SK-N-SH treated with all-trans-retinoic acid at 6 μM for 48 hours (cell line): ENCODE measurements at regions not wholly inside any gene's neighbourhood (a gene's known extent, or its start where the extent isn't known, plus 50 kb on each side); places are given as distances from the start of the nearest gene placed in this dataset.

Source experiments
- ATAC-seq: fragments of 200-7000 bp; cut with Tn5 transposase; 3 replicates; pipeline ENCODE4 v1.9.1; 2020; ENCODE audit warnings: mild to moderate bottlenecking, moderate library complexity
- ARNTL ChIP-seq: fragments of 450-650 bp; formaldehyde crosslinking; IDR thresholded peaks from 2 replicates; pipeline ENCODE4 v1.5.0; 2020; ENCODE audit warnings: low read depth, mild to moderate bottlenecking, moderate library complexity, borderline replicate concordance
- BACH2 ChIP-seq: fragments of 250-450 bp; sonication (Bioruptor Pico); IDR thresholded peaks from 2 replicates; pipeline ENCODE4 v1.9.0; 2021; ENCODE audit warnings: mild to moderate bottlenecking, borderline replicate concordance
- CREB5 ChIP-seq: fragments of 250-450 bp; sonication (Bioruptor Pico); IDR thresholded peaks from 2 replicates; pipeline ENCODE4 v1.5.1; 2020; ENCODE audit warnings: low read depth, mild to moderate bottlenecking, moderate library complexity
- CSDC2 ChIP-seq: fragments of 250-450 bp; sonication (Bioruptor Pico); IDR thresholded peaks from 2 replicates; pipeline ENCODE4 v1.5.0; 2020; ENCODE audit warnings: mild to moderate bottlenecking, moderate library complexity
- CSRNP3 ChIP-seq: fragments of 250-450 bp; sonication (Bioruptor Pico); IDR thresholded peaks from 2 replicates; pipeline ENCODE4 v1.5.1; 2021; ENCODE audit warnings: mild to moderate bottlenecking, moderate library complexity
- ESRRG ChIP-seq: fragments of 250-450 bp; sonication (Bioruptor Pico); IDR thresholded peaks from 2 replicates; pipeline ENCODE4 v1.6.1; 2021; ENCODE audit warnings: mild to moderate bottlenecking
- GLIS3 ChIP-seq: fragments of 250-450 bp; sonication (Bioruptor Pico); IDR thresholded peaks from 2 replicates; pipeline ENCODE4 v1.5.0; 2020; ENCODE audit warnings: mild to moderate bottlenecking, moderate library complexity
- ISL1 ChIP-seq: fragments of 250-450 bp; sonication (Bioruptor Pico); IDR thresholded peaks from 2 replicates; pipeline ENCODE4 v2.1.2; 2022; ENCODE audit warnings: mild to moderate bottlenecking, moderate library complexity
- OSR1 ChIP-seq: fragments of 250-450 bp; sonication (Bioruptor Pico); IDR thresholded peaks from 2 replicates; pipeline ENCODE4 v1.8.0; 2022; ENCODE audit warnings: moderate library complexity, mild to moderate bottlenecking, inconsistent platforms
- POU6F1 ChIP-seq: fragments of 250-450 bp; sonication (Bioruptor Pico); IDR thresholded peaks from 2 replicates; pipeline ENCODE4 v1.8.0; 2021; ENCODE audit warnings: low read depth, mild to moderate bottlenecking, moderate library complexity, borderline replicate concordance
- PPARA ChIP-seq: fragments of 250-450 bp; sonication (Bioruptor Pico); IDR thresholded peaks from 2 replicates; pipeline ENCODE4 v1.5.0; 2020; ENCODE audit warnings: mild to moderate bottlenecking, borderline replicate concordance
- RARB ChIP-seq: fragments of 250-450 bp; sonication (Bioruptor Pico); IDR thresholded peaks from 2 replicates; pipeline ENCODE4 v1.8.0; 2021; ENCODE audit warnings: mild to moderate bottlenecking, moderate library complexity
- TCF4 ChIP-seq: fragments of 250-450 bp; sonication (Bioruptor Pico); IDR thresholded peaks from 2 replicates; pipeline ENCODE4 v1.8.0; 2021; ENCODE audit warnings: mild to moderate bottlenecking, moderate library complexity, borderline replicate concordance
- TOX ChIP-seq: fragments of 250-450 bp; sonication (Bioruptor Pico); IDR thresholded peaks from 2 replicates; pipeline ENCODE4 v1.8.0; 2021; ENCODE audit warnings: mild to moderate bottlenecking, moderate library complexity, borderline replicate concordance
- ZC3H10 ChIP-seq: fragments of 250-450 bp; sonication (Bioruptor Pico); IDR thresholded peaks from 2 replicates; pipeline ENCODE4 v1.5.1; 2021; ENCODE audit warnings: mild to moderate bottlenecking, moderate library complexity
- ZFP3 ChIP-seq: fragments of 250-450 bp; sonication (Bioruptor Pico); IDR thresholded peaks from 2 replicates; pipeline ENCODE4 v1.5.0; 2020; ENCODE audit warnings: mild to moderate bottlenecking, moderate library complexity
- ZFP30 ChIP-seq: fragments of 450-650 bp; formaldehyde crosslinking; IDR thresholded peaks from 2 replicates; pipeline ENCODE4 v1.5.0; 2022; ENCODE audit warnings: mild to moderate bottlenecking, moderate library complexity
- ZNF565 ChIP-seq: fragments of 450-650 bp; formaldehyde crosslinking; conservative IDR thresholded peaks from 2 replicates; pipeline ENCODE4 v1.5.0; 2020; ENCODE audit warnings: low read depth, mild to moderate bottlenecking, moderate library complexity
- ZNF70 ChIP-seq: fragments of 450-650 bp; formaldehyde crosslinking; IDR thresholded peaks from 2 replicates; pipeline ENCODE4 v1.5.0; 2020; ENCODE audit warnings: mild to moderate bottlenecking, moderate library complexity
- ZNF8 ChIP-seq: fragments of 450-650 bp; formaldehyde crosslinking; IDR thresholded peaks from 2 replicates; pipeline ENCODE4 v1.5.0; 2020; ENCODE audit warnings: mild to moderate bottlenecking, moderate library complexity
- TF ChIP-seq, protein P1 (sequence below): fragments of 250-450 bp; sonication (Bioruptor Pico); IDR thresholded peaks from 2 replicates; pipeline ENCODE4 v1.8.0; 2020; ENCODE audit warnings: mild to moderate bottlenecking, moderate library complexity, borderline replicate concordance

GRCh38 chr2:219772697-219773096 lies 145.3 kb downstream of the SLC4A3 start:
- ATAC-seq: no peak
- TF ChIP-seq RARB (CRISPR knock-in tag) (no peak), ESRRG (CRISPR knock-in tag) (no peak)

GRCh38 chr2:219775506-219775905 lies 148.1 kb downstream of the SLC4A3 start:
- TF ChIP-seq TOX (CRISPR knock-in tag) (no peak), ZC3H10 (CRISPR knock-in tag) (no peak), PPARA (CRISPR knock-in tag) (no peak), TCF4 (CRISPR knock-in tag) (no peak), OSR1 (CRISPR knock-in tag) (no peak), RARB (CRISPR knock-in tag) (no peak), CSRNP3 (no peak), ZNF70 (CRISPR knock-in tag) (no peak), BACH2 (CRISPR knock-in tag) (no peak)
- ATAC-seq: no peak

GRCh38 chr2:219777388-219777787 lies 150.0 kb downstream of the SLC4A3 start:
- TF ChIP-seq, protein P1, sequence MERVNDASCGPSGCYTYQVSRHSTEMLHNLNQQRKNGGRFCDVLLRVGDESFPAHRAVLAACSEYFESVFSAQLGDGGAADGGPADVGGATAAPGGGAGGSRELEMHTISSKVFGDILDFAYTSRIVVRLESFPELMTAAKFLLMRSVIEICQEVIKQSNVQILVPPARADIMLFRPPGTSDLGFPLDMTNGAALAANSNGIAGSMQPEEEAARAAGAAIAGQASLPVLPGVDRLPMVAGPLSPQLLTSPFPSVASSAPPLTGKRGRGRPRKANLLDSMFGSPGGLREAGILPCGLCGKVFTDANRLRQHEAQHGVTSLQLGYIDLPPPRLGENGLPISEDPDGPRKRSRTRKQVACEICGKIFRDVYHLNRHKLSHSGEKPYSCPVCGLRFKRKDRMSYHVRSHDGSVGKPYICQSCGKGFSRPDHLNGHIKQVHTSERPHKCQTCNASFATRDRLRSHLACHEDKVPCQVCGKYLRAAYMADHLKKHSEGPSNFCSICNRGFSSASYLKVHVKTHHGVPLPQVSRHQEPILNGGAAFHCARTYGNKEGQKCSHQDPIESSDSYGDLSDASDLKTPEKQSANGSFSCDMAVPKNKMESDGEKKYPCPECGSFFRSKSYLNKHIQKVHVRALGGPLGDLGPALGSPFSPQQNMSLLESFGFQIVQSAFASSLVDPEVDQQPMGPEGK (CRISPR knock-in tag): no peak
- TF ChIP-seq OSR1 (CRISPR knock-in tag) (no peak), ZNF8 (no peak), ARNTL (no peak), PPARA (CRISPR knock-in tag) (no peak), BACH2 (CRISPR knock-in tag) (no peak), ZC3H10 (CRISPR knock-in tag) (no peak), ESRRG (CRISPR knock-in tag) (no peak), CSRNP3 (no peak), GLIS3 (no peak)
- no peak for ATAC-seq

DNA sequence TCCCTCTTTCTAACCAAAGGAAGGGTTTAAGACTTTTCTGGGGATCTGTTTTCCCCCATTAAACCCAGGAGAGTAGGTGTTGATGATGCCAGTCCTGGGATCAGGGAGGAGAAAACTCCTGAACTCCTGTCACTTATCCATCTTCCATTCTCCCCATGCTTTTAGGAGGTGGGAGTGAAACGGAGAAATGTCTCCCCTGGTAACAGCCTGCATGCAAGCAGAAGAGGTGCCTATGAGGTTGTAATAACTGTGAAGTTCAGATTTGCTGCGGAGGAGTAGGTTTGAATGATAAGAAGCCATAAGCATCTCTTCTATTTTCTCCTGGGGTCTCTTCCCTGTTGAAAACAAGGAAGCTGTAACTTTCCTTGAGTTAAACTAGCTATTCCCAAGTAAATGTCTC lies 150.8 kb downstream of the SLC4A3 start:
- TF ChIP-seq ZFP30 (CRISPR knock-in tag) (no peak), ZNF565 (CRISPR knock-in tag) (no peak), ZFP3 (no peak), ISL1 (CRISPR knock-in tag) (no peak), TOX (CRISPR knock-in tag) (no peak), POU6F1 (CRISPR knock-in tag) (no peak), ZC3H10 (CRISPR knock-in tag) (no peak), CSRNP3 (no peak), CREB5 (CRISPR knock-in tag) (no peak), BACH2 (CRISPR knock-in tag) (no peak), TCF4 (CRISPR knock-in tag) (no peak), ZNF8 (no peak), OSR1 (CRISPR knock-in tag) (no peak), ARNTL (no peak), RARB (CRISPR knock-in tag) (no peak), CSDC2 (no peak), PPARA (CRISPR knock-in tag) (no peak)
- no peak for ATAC-seq
